PC-9 (cell line): ENCODE measurements at regions not wholly inside any gene's neighbourhood (a gene's known extent, or its start where the extent isn't known, plus 50 kb on each side); places are given as distances from the start of the nearest gene placed in this dataset.

ENCODE experiments used
- EZH2 ChIP-seq: fragments of 200-600 bp; sonication (generic); IDR thresholded peaks from 2 replicates; pipeline ENCODE4 v1.8.0; 2017; ENCODE audit warnings: antibody characterized with exemption, low read depth
- TF ChIP-seq, protein P1 (sequence below): fragments of 200-600 bp; sonication (generic); conservative IDR thresholded peaks from 2 replicates; pipeline ENCODE4 v1.6.1; 2017; ENCODE audit warnings: mixed run types, antibody characterized with exemption, mild to moderate bottlenecking, moderate library complexity

DNA sequence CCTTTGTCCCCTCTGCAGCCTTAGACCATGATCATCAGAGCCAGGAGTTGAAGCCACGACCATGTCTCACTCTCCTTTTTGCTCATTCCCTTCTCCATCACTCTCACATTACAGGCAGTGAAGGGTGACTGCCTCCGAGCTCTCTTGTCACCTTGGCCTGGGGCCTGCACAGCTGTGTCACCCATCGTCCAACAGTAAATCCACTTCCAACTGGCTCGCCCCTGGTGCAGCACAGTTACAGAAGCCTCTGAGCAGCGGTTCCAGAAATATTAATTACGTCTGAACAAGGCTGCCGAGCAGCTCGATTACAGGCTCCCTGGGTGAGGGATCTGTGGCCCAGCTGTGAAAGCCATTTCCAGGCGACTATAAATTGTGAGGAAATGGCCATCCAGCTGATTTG is 528.2 kb downstream of the NR2F2 start:
- TF ChIP-seq EZH2: no peak
- TF ChIP-seq, protein P1, sequence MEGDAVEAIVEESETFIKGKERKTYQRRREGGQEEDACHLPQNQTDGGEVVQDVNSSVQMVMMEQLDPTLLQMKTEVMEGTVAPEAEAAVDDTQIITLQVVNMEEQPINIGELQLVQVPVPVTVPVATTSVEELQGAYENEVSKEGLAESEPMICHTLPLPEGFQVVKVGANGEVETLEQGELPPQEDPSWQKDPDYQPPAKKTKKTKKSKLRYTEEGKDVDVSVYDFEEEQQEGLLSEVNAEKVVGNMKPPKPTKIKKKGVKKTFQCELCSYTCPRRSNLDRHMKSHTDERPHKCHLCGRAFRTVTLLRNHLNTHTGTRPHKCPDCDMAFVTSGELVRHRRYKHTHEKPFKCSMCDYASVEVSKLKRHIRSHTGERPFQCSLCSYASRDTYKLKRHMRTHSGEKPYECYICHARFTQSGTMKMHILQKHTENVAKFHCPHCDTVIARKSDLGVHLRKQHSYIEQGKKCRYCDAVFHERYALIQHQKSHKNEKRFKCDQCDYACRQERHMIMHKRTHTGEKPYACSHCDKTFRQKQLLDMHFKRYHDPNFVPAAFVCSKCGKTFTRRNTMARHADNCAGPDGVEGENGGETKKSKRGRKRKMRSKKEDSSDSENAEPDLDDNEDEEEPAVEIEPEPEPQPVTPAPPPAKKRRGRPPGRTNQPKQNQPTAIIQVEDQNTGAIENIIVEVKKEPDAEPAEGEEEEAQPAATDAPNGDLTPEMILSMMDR: no peak
